MCF 10A (cell line): ENCODE measurements at regions not wholly inside any gene's neighbourhood (a gene's known extent, or its start where the extent isn't known, plus 50 kb on each side); places are given as distances from the start of the nearest gene placed in this dataset.

Experiments
- BruUV-seq: library from RNA; stranded (reverse); fragments of 400-500 nt; replicated peaks from 2 replicates; lab custom pipeline; 2021; lab: Mats Ljungman, UMichigan
- CTCF ChIA-PET: fragments of 300-600 bp; sonication (Branson Sonifier 250); formaldehyde crosslinking; extraction: SDS; loops from one replicate; lab custom pipeline; 2021; ENCODE audit warnings: antibody characterized with exemption, inconsistent platforms; lab: Yijun Ruan, JAX
- POLR2A ChIA-PET: fragments of 300-600, 350-650 bp; sonication (Branson Sonifier 250); formaldehyde crosslinking; extraction: SDS; loops from one replicate; lab custom pipeline; 2020; ENCODE audit warnings: antibody characterized with exemption, inconsistent platforms; lab: Yijun Ruan, JAX
- DNase-seq: peaks from one replicate; pipeline ENCODE4 v3.0.0-alpha.2; 2018; ENCODE audit not compliant: unreplicated experiment
- H3K27ac Mint-ChIP-seq: one replicate; pipeline ENCODE4 v1.8.0; 2022; ENCODE audit warnings: mild to moderate bottlenecking, low read depth, mixed read lengths; ENCODE audit not compliant: unreplicated experiment
- H3K27me3 Mint-ChIP-seq: one replicate; pipeline ENCODE4 v1.8.0; 2022; ENCODE audit warnings: mixed read lengths; ENCODE audit not compliant: insufficient read depth, unreplicated experiment
- H3K36me3 Mint-ChIP-seq: one replicate; pipeline ENCODE4 v1.8.0; 2022; ENCODE audit warnings: mild to moderate bottlenecking, moderate library complexity, mixed read lengths; ENCODE audit not compliant: insufficient read depth, unreplicated experiment
- H3K4me1 Mint-ChIP-seq: one replicate; pipeline ENCODE4 v1.8.0; 2022; ENCODE audit warnings: mixed read lengths; ENCODE audit not compliant: insufficient read depth, unreplicated experiment
- H3K4me3 Mint-ChIP-seq: one replicate; pipeline ENCODE4 v1.8.0; 2022; ENCODE audit warnings: mild to moderate bottlenecking, moderate library complexity, mixed read lengths; ENCODE audit not compliant: unreplicated experiment
- H3K9me3 Mint-ChIP-seq: one replicate; pipeline ENCODE4 v1.8.0; 2022; ENCODE audit warnings: mixed read lengths; ENCODE audit not compliant: unreplicated experiment
- CTCF ChIP-seq: fragments of 200-600 bp; IDR thresholded peaks from one replicate; pipeline ENCODE4 v1.8.0; 2022; ENCODE audit warnings: antibody characterized with exemption, mild to moderate bottlenecking; ENCODE audit not compliant: unreplicated experiment
- intact Hi-C: fragments of 100-400 bp; cut with micrococcal nuclease; formaldehyde crosslinking; loops from 2 replicates; pipeline ENCODE4 v1.14.1; 2022

- Mint-ChIP-seq H3K27me3 (peaks cover 5% of the 10 kb centered on the region), H3K27ac (no peak overlapping the region), H3K9me3 (no peaks in the 10 kb centered on the region), H3K4me1 (no peaks in the 10 kb centered on the region), H3K36me3 (peaks cover 6% of the 10 kb centered on the region), H3K4me3 (no peak overlapping the region)
- ChIA-PET POLR2A (no interaction called here), CTCF (no interaction called here)
- intact Hi-C loops, result no loop called here
- no peak for TF ChIP-seq CTCF
- DNase-seq, result no peak
- BruUV-seq, result no TSS peak
These were observed 849.8 kb downstream of the NXPH1 start for GRCh38 chr7:9283246-9283645.

GRCh38 chr7:9302436-9302835 lies 869.0 kb downstream of the NXPH1 start:
- DNase-seq, result no peak
- BruUV-seq, result no TSS peak
- Mint-ChIP-seq H3K27me3 (peaks cover 39% of the 10 kb centered on the region), H3K27ac (no peak overlapping the region), H3K4me1 (no peaks in the 10 kb centered on the region), H3K36me3 (no peaks in the 10 kb centered on the region), H3K4me3 (no peak overlapping the region), H3K9me3 (no peaks in the 10 kb centered on the region)
- no peak for TF ChIP-seq CTCF
- intact Hi-C loops, result no loop called here
- ChIA-PET POLR2A (no interaction called here), CTCF (no interaction called here)

GRCh38 chr7:9307131-9307530 lies 873.7 kb downstream of the NXPH1 start:
- no peak for TF ChIP-seq CTCF
- CTCF ChIA-PET, result no interaction called here
- no peak overlapping the region for H3K27ac Mint-ChIP-seq
- POLR2A ChIA-PET, result interaction anchor here (0.6 kb wide), 1 partner anchor 179 kb away, joined by 3 read pairs; no protein-coding TSS in a partner anchor
- intact Hi-C loops, result no loop called here
- no peaks in the 10 kb centered on the region for H3K4me1 Mint-ChIP-seq
- no peaks in the 10 kb centered on the region for H3K9me3 Mint-ChIP-seq
- H3K36me3 Mint-ChIP-seq, result no peaks in the 10 kb centered on the region
- DNase-seq, result peak; percentile 3
- no peak overlapping the region for H3K4me3 Mint-ChIP-seq
- BruUV-seq, result no TSS peak
- peaks cover 41% of the 10 kb centered on the region for H3K27me3 Mint-ChIP-seq

GRCh38 chr7:9324513-9324912 lies 891.1 kb downstream of the NXPH1 start:
- POLR2A ChIA-PET, result no interaction called here
- BruUV-seq, result no TSS peak
- Mint-ChIP-seq H3K36me3 (no peaks in the 10 kb centered on the region), H3K4me3 (no peak overlapping the region), H3K4me1 (no peaks in the 10 kb centered on the region), H3K27me3 (peaks cover 79% of the 10 kb centered on the region), H3K27ac (no peak overlapping the region), H3K9me3 (no peaks in the 10 kb centered on the region)
- CTCF ChIA-PET, result no interaction called here
- intact Hi-C loops, result no loop called here
- no peak for TF ChIP-seq CTCF
- DNase-seq, result no peak
